GM19043 (cell line): ENCODE measurements at regions not wholly inside any gene's neighbourhood (a gene's known extent, or its start where the extent isn't known, plus 50 kb on each side); places are given as distances from the start of the nearest gene placed in this dataset.

Source experiments
- ATAC-seq: cut with Tn5 transposase; IDR thresholded peaks from one replicate; pipeline ENCODE4 v1.9.1; 2021; ENCODE audit warnings: low read depth; ENCODE audit not compliant: unreplicated experiment

DNA sequence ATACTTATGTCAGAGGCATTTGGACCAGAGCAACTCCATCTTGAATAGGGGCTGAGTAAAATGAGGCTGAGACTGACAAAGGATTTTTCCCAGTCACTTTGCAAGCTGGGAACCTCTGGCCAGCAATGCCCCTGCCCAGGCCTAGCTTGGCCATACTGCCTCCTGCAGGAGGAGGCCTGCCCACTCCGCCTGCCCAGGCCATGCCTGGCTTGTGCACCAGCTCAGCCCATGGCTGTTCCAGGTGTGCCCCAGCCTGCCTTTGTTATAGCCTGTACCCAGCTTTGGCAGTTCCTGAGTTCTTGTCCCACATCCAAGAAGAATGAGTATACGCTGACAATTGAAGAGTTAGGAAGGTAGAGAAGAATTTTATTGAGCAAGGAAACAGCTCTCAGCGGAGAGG, 176.1 kb downstream of the AASDH start:
- no peak for ATAC-seq

- no peak for ATAC-seq
Measured at GRCh38 chr4:56210397-56210796, 176.9 kb downstream of the AASDH start.

- no peak for ATAC-seq
Measured at GRCh38 chr4:56209767-56210166, 177.5 kb downstream of the AASDH start.

- no peak for ATAC-seq
Measured at GRCh38 chr4:56208103-56208502, 179.2 kb downstream of the AASDH start.

- no peak for ATAC-seq
Measured at GRCh38 chr4:56206258-56206657, 181.0 kb downstream of the AASDH start.

- no peak for ATAC-seq
Measured at GRCh38 chr4:56200275-56200674, 187.0 kb downstream of the AASDH start.

DNA sequence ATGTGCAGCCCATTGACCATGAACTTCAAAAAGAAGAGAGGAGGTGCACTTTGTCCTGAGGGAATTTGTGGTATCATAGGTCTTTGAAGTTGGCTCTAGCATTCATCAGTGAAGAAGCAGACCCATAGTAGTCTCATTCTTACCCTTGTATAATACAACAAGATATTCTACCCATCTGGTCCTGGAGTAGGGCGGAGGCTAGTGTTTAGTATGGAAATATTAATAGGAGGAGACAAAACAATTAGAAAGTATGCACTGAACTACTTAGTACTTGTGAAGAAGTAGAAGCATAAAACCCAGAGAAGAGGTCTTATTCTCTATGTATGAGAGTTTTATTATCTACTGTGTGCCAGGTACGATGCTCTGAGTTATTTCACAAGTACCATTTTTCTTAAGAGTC, 189.0 kb downstream of the AASDH start:
- ATAC-seq, result no peak

GRCh38 chr4:56197387-56197786, 189.9 kb downstream of the AASDH start:
- no peak for ATAC-seq

- ATAC-seq, result no peak
Measured at GRCh38 chr4:56195025-56195424, 192.3 kb downstream of the AASDH start.

GRCh38 chr4:56191534-56191933, 195.8 kb downstream of the AASDH start:
- no peak for ATAC-seq

DNA sequence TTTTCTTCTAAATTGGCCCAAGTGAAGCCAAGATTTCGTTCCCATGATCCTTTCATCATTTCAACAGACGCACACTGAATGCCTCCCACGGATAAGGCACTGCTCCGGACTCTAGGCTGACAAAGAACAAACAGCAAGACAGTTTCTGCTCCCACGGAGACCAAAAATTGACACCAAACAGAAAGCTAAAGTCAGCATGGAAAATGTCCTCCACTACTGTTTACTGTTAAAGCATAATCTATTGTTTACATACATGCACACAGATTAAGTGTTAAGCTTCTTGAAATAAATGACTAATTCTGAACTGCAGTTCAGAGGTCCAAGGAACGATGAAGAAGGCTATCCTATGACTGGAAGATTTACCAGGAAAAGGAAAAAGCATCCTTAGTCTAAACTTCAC, 199.6 kb downstream of the AASDH start:
- no peak for ATAC-seq

DNA sequence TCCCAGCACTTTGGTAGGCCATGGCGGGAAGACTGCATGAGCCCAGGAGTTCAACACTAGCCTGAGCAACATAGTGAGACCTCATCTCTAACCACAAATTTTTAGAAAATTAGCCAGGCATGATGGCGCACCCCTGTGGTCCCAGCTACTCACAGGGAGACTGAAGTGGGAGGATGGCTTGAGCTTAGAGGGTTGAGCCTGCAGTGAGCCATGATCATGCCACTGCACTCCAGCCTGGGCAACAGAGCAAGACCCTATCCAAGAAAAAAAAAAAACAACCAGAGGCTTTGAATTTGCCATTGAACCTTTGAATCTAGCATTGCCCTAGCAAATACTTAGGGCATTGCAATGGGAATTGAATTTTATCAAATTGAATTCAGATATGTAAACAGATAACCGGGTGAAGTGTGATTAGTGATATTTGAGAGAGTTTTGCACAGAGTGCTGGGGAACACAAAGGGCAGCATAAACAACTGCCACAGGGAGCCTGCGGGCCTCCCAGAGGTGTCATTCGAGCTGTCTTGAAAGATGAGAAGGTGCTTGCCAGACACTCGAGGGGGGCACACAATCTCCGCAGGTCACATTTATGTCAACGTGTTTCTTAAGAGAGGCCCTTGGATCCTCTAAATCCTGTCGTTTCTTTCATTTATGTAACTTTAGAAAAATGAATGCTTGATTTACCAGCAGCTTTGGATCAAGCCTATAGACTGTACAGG, 200.3 kb downstream of the AASDH start:
- ATAC-seq, result no peak

GRCh38 chr4:56185901-56186300, 201.4 kb downstream of the AASDH start:
- ATAC-seq, result no peak

- ATAC-seq, result no peak
Measured at GRCh38 chr4:56184214-56184613, 203.1 kb downstream of the AASDH start.

DNA sequence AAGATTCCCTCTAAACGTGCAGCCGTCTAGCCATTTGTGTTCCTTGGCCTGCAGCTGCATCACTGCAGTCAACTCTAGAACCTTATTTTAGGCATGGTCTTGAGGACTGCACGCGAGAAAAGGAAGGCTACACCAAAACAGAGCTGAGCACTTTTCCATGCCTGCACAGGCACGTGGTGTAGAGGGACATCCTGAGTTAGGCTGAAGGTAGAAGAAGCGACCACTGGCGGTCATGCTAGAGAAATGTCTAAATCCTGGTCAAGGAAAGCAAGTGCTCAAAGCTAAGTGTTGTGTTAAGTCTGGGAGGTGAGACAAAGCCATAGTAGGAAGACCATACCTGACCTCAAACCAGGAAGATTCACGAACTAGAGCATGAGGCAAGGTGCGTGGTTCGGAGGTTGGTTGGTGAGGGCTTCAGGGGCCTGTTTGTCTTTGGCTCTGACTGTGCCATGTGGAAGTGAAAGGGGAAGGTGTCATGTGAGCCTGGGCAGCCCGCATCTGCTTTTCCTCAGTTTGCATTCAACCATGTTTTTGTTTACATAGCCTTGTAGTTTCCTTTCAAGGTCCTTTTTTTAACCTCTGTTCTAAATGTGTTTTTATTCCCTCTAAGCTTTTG, 203.8 kb downstream of the AASDH start:
- ATAC-seq, result peak; percentile 70

DNA sequence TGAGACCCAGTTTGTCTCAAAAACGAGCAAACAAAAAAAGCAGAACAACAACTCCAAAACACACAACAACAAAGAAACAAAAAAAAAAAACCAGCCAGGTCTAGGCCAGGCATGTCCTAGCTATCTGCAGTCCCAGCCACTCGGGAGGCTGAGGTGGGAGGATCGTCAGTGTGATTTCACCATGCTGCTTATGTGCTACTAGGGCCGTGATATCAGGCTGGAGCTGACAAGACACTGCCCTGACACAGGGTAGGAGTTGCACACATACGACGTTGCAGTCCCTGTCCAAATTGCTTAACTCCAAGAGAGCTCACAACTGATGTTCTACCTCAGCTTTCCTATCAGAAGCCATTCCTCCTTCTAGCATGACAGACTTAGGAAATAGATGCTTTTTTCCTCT, 204.9 kb downstream of the AASDH start:
- ATAC-seq, result no peak

DNA sequence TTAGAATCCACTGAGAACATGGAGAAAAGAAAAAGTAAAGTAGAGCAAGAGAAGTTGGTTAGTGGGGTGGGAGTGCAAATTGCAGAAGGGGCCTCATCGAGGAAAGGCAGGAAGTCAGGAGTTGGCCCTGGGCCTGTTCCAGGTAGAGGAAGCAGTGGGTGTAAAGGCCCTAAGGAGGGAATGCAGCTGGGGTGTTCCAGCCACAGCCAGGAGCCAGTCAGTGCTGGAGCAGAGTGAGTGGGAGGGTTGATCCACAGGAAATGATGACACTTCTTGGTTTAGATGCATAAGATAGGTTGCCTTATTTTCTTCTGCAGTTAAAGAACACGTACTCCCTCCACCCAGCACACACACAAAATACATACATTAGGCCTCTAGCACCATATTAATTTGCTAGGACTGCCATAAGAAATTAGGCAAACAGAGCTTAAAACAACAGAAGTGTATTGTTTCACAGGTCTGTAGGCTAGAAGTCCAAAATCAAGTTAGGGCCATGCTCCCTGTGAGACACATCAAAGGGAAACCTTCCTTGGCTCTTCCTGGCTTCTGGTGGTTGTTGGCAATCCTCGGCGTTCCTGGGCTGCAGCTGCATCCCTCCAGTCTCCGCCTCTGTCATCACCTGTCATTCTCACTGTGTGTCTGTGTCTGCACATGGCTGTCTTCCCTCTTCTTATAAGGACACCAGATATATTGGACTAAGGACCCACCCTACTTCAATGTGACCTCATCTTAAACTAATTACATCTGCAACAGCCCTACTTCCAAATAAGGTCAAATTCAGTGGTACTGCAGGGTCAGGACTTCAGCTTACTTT, 205.9 kb downstream of the AASDH start:
- ATAC-seq, result no peak

DNA sequence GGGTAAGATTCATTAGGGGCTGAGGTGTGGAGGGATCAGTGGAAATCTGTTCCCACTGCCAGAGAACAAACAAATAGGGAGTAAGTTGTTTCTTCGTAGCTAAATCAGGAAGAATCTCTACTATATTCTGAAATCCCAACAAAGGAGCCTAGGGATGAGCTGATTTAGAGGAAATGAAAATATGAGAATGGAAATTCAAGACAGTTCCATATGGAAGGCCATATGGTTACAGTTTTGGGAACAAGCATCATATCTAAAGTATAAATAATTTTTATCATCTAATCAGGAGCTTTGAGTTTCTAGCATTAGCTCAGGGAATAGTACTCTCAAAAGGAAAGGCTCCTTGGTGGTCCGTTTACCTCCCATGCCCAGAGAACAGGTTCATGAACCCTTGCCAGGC, 218.2 kb downstream of the AASDH start:
- ATAC-seq, result no peak

DNA sequence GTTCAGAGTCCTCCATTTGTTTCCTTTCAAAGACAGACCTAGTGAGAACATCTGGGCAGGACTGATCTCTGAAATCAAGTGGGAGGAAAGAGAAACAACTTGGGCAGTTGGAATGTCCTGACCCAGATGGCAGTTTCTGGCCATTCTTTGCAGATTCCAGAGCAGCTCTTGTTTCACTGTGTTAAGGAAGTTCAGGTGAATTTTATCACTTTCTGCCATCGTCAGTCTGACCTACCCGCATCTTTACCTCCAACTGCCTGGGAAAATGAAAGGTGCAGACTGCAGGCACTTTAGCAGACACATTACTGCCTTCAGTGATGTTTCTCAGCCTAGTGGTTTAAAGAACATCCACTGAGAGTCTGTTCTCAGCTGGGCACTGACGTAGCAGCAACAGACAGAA, 216.2 kb downstream of the CEP135 start:
- no peak for ATAC-seq

DNA sequence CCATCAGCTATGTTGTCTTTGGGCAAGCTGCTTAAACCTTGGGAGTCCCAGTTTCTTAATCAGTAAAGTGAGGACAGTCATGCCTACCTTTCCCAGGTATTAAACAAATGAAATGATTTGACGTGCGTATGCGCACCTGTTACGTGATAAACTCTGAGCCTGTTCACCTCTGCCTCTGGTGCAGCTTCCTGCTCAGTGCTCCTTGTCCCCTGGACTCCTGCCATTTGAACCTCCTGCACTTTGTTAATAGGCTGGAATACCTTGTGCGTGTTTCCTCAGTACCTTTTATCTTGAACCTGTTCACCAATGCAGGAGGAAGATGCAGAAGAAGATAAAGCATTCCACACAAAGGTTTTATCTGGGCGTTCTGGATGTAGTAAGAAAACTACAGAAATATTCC, 211.9 kb downstream of the CEP135 start:
- ATAC-seq, result no peak

- ATAC-seq, result no peak
Measured at GRCh38 chr4:56158483-56158882, 209.7 kb downstream of the CEP135 start.

- ATAC-seq, result no peak
Measured at GRCh38 chr4:56156141-56156540, 207.4 kb downstream of the CEP135 start.
